ENCODE measurements at regions not wholly inside any gene's neighbourhood (a gene's known extent, or its start where the extent isn't known, plus 50 kb on each side); places are given as distances from the start of the nearest gene placed in this dataset.

- no peak for TF ChIP-seq CTCF (IDR thresholded peaks at IDR 0.05)
- TF ChIP-seq POLR2A (IDR thresholded peaks at IDR 0.05): no peak
These were observed 132.7 kb upstream of the ARL4C start for GRCh38 chr2:234629596-234629995.
